ENCODE measurements at regions not wholly inside any gene's neighbourhood (a gene's known extent, or its start where the extent isn't known, plus 50 kb on each side); places are given as distances from the start of the nearest gene placed in this dataset.

- peak; percentile 61; the same call in 1 of the 2 replicates for TF ChIP-seq ZNF225 (CRISPR knock-in tag; IDR thresholded peaks at IDR 0.05)
- 0 out of 2 replicates have a peak, but pooled peaks have one; percentile 32 for TF ChIP-seq ZNF350 (CRISPR knock-in tag; IDR thresholded peaks at IDR 0.05; ENCODE audit: borderline replicate concordance, low read depth)
- TF ChIP-seq ZBTB8A (CRISPR knock-in tag; IDR thresholded peaks at IDR 0.05; ENCODE audit: borderline replicate concordance, low read depth) = no peak
- TF ChIP-seq ZFP1 (CRISPR knock-in tag; IDR thresholded peaks at IDR 0.05) = no peak
- no peak for TF ChIP-seq AHDC1 (CRISPR knock-in tag; IDR thresholded peaks at IDR 0.05; ENCODE audit: borderline replicate concordance)
- TF ChIP-seq HNRNPL (IDR thresholded peaks at IDR 0.05; ENCODE audit: low read depth, low read length) = no peak
- TF ChIP-seq GATA4 (IDR thresholded peaks at IDR 0.05; ENCODE audit: borderline replicate concordance, low read depth) = peak; percentile 84
- TF ChIP-seq ZNF430 (CRISPR knock-in tag; IDR thresholded peaks at IDR 0.05) = no peak
- TF ChIP-seq ATF5 (CRISPR knock-in tag; IDR thresholded peaks at IDR 0.05; ENCODE audit: low read depth) = no peak
- no peak for TF ChIP-seq SP1 (IDR thresholded peaks at IDR 0.05)
- TF ChIP-seq SP1 (CRISPR knock-in tag; IDR thresholded peaks at IDR 0.05) = no peak
- TF ChIP-seq ZNF792 (CRISPR knock-in tag; IDR thresholded peaks at IDR 0.05) = peak; percentile 52; the same call in 1 of the 2 replicates
- TF ChIP-seq POLR2AphosphoS5 (IDR thresholded peaks at IDR 0.05; ENCODE audit: low read depth, low read length) = peak; percentile 93
- no peak for TF ChIP-seq TBL1XR1 (IDR thresholded peaks at IDR 0.05; ENCODE audit: borderline replicate concordance, low read length, partially characterized antibody)
- no peak for TF ChIP-seq ZNF510 (CRISPR knock-in tag; IDR thresholded peaks at IDR 0.05; ENCODE audit: low read depth)
- TF ChIP-seq THAP11 (CRISPR knock-in tag; IDR thresholded peaks at IDR 0.05) = no peak
- no peak for TF ChIP-seq ZFYVE20 (CRISPR knock-in tag; IDR thresholded peaks at IDR 0.05; ENCODE audit: borderline replicate concordance, low read depth)
- TF ChIP-seq ZNF142 (CRISPR knock-in tag; IDR thresholded peaks at IDR 0.05) = no peak
- TF ChIP-seq MAX (IDR thresholded peaks at IDR 0.05) = peak; percentile 56; the same call in 1 of the 2 replicates
These were observed 111.2 kb upstream of the NBPF11 start (continued) for GRCh38 chr1:148263128-148263905.
